AG04450 (cell line): ENCODE measurements at regions not wholly inside any gene's neighbourhood (a gene's known extent, or its start where the extent isn't known, plus 50 kb on each side); places are given as distances from the start of the nearest gene placed in this dataset.
"Not testable (repeated sequence)": the region's sequence is repeated elsewhere in the genome, so short reads cannot be mapped to it uniquely, and the experiment has no call there.

Experiments used
- CTCF ChIA-PET: fragments of 300-600, 350-600 bp; formaldehyde crosslinking; extraction: SDS; loops from one replicate; lab custom pipeline; 2022; ENCODE audit warnings: antibody characterized with exemption, inconsistent platforms; lab: Charles Lee
- POLR2A ChIA-PET: fragments of 350-600 bp; formaldehyde crosslinking; extraction: SDS; loops from one replicate; lab custom pipeline; 2021; ENCODE audit warnings: antibody characterized with exemption, inconsistent platforms; lab: Yijun Ruan, JAX
- DNase-seq: peaks from one replicate; pipeline ENCODE4 v3.0.0-alpha.2; 2011; ENCODE audit warnings: low read depth, low spot score
- H3K27ac ChIP-seq: one replicate; pipeline ENCODE4 v1.5.1; 2012; ENCODE audit warnings: low read depth, low read length, control low read depth
- H3K27me3 ChIP-seq: one replicate; pipeline ENCODE4 v1.6.0; 2012; ENCODE audit warnings: low read length; ENCODE audit not compliant: control insufficient read depth, insufficient read depth
- H3K4me3 ChIP-seq: 2 replicates; pipeline ENCODE4 v1.5.1; 2011; ENCODE audit warnings: mild to moderate bottlenecking, low read depth, low read length, control low read depth
- H3K9me3 ChIP-seq: 2 replicates; pipeline ENCODE4 v1.5.1; 2012; ENCODE audit warnings: low read length; ENCODE audit not compliant: control insufficient read depth, insufficient read depth
- CTCF ChIP-seq: IDR thresholded peaks from 2 replicates; pipeline ENCODE4 v1.5.1; 2011; ENCODE audit warnings: low read depth, low read length, control low read depth, inconsistent platforms

GRCh38 chr6:130617658-130618057 lies 209.5 kb upstream of the SMLR1 start:
- Histone ChIP-seq H3K9me3 (no peaks in the 10 kb centered on the region), H3K27me3 (no peaks in the 10 kb centered on the region), H3K27ac (no peak overlapping the region), H3K4me3 (no peak overlapping the region)
- ChIA-PET POLR2A (no interaction called here), CTCF (no interaction called here)
- TF ChIP-seq CTCF = no peak
- no peak for DNase-seq

- H3K27ac ChIP-seq, H3K9me3 ChIP-seq, POLR2A ChIA-PET, H3K4me3 ChIP-seq, H3K27me3 ChIP-seq, DNase-seq: not testable (repeated sequence)
- CTCF ChIA-PET = interaction anchor here (0.7 kb wide), 1 partner anchor 23 kb away, joined by 4 read pairs; no protein-coding TSS in a partner anchor
Observed at GRCh38 chr6:130618806-130619205, 208.4 kb upstream of the SMLR1 start.

- Histone ChIP-seq H3K27ac (no peak overlapping the region), H3K27me3 (no peaks in the 10 kb centered on the region), H3K4me3 (no peak overlapping the region), H3K9me3 (no peaks in the 10 kb centered on the region)
- DNase-seq = no peak
- ChIA-PET POLR2A (no interaction called here), CTCF (no interaction called here)
- TF ChIP-seq CTCF = no peak
Observed at GRCh38 chr6:130620338-130620781, 206.8 kb upstream of the SMLR1 start.

- CTCF ChIA-PET = no interaction called here
- POLR2A ChIA-PET = no interaction called here
- no peak overlapping the region for H3K27ac ChIP-seq
Observed at GRCh38 chr6:130622142-130622541, 205.1 kb upstream of the SMLR1 start.

GRCh38 chr6:130624046-130624445 lies 203.2 kb upstream of the SMLR1 start:
- ChIA-PET CTCF (no interaction called here), POLR2A (no interaction called here)
- Histone ChIP-seq H3K9me3 (no peaks in the 10 kb centered on the region), H3K27me3 (no peaks in the 10 kb centered on the region), H3K27ac (no peak overlapping the region), H3K4me3 (no peak overlapping the region)
- DNase-seq = no peak
- TF ChIP-seq CTCF = no peak

More at GRCh38 chr6:130622142-130622541, 205.1 kb upstream of the SMLR1 start:
- Histone ChIP-seq H3K4me3 (no peak overlapping the region), H3K9me3 (no peaks in the 10 kb centered on the region), H3K27me3 (no peaks in the 10 kb centered on the region)
- DNase-seq = no peak
- TF ChIP-seq CTCF = no peak
